ENCODE measurements at regions not wholly inside any gene's neighbourhood (a gene's known extent, or its start where the extent isn't known, plus 50 kb on each side); places are given as distances from the start of the nearest gene placed in this dataset.

DNA sequence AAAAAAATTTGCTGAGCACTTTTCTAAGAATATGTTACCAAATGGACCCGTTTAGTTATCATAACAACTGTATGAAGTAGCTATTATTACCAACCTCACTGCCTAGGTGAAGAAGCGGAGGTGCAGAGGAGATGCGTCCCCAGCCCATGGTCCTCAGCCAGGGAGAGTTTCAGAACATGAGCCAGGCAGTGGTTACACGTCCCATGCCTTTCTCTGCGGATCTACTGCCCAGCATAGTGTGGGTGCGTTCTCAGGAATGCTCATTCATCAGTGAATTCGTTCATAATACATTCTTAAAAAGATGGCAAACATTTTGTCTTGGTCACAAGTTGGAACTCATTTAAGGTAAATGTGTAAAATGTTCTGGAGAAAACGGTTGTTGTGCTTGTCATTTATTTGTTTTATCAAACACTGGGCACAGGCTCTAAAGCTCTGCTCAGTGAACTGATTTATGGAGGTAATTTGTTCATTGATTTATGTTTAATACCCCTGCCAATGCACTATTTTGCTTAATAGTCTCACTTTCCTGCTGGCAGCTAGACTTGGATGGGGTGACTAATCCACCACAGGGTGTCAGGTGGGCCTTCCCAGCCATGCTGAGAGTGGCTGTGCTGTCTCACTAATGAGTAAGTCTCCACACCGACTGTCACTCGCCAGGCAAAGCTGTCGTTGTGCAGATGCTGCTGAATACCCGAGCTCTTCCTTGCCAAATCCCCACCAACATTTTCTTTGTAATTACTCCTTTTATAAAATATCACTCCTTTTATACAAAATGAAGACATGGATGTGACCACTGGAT lies 248.8 kb downstream of the TENT4A start:
- Histone ChIP-seq H3K79me1 (ENCODE audit: low read length) (no peaks in the 10 kb centered on the region), H3K27ac (ENCODE audit: low read depth, low read length) (no peak overlapping the region), H3K23ac (ENCODE audit: low read length) (no peak overlapping the region), H2BK5ac (ENCODE audit: low read length) (no peak overlapping the region), H3K4me3 (ENCODE audit: low read length) (no peak overlapping the region), H3K4me1 (ENCODE audit: control insufficient read depth, low read depth, low read length) (no peaks in the 10 kb centered on the region), H3K27me3 (ENCODE audit: insufficient read depth, low read length, poor library complexity) (no peaks in the 10 kb centered on the region), H2BK120ac (ENCODE audit: low read depth, low read length) (no peak overlapping the region), H2BK15ac (replicated peaks; ENCODE audit: low read depth) (no peak overlapping the region), H3K79me2 (ENCODE audit: control insufficient read depth, insufficient read depth, low read length) (no peaks in the 10 kb centered on the region), H2AK5ac (ENCODE audit: low read length) (no peak overlapping the region), H3K18ac (ENCODE audit: low read length) (no peak overlapping the region), H3K56ac (ENCODE audit: low read length) (no peak overlapping the region), H3K4me2 (ENCODE audit: low read length) (no peak overlapping the region), H4K5ac (ENCODE audit: low read length) (no peak overlapping the region), H3K4ac (ENCODE audit: low read depth, low read length) (no peak overlapping the region), H3K36me3 (ENCODE audit: control insufficient read depth, insufficient read depth, low read length) (no peaks in the 10 kb centered on the region), H3K9ac (ENCODE audit: low read length) (no peak overlapping the region), H4K8ac (ENCODE audit: low read depth, low read length) (no peak overlapping the region)
- peak; percentile 26 for DNase-seq
- no CpG with 5 or more reads among the region's 12 CpGs for WGBS (ENCODE audit: extremely low coverage, insufficient coverage, low lambda C conversion rate)

DNA sequence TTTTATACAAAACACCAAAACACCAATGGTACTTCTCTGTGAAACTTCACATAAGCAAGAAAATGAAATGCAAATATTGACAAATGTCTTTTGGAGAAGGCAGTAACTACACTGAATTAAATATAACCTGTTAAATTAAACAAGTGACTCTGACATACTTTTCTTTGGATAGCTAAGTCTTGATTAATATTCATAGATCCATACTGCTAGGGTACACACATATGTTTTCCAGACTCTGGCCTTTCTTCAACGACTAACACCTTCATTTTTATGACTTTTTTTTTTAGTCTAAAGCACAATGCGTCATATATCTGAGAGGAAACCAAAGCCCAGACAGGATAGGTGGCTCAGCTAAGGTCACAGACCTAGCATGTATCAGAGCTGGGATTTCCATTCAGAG lies 263.7 kb downstream of the TENT4A start:
- no CpG with 5 or more reads among the region's 2 CpGs for WGBS (ENCODE audit: extremely low coverage, insufficient coverage, low lambda C conversion rate)
- no peak overlapping the region for H3K27ac ChIP-seq (ENCODE audit: low read depth, low read length)
- no peak overlapping the region for H2BK5ac ChIP-seq (ENCODE audit: low read length)
- H3K4ac ChIP-seq (ENCODE audit: low read depth, low read length): no peak overlapping the region
- DNase-seq: no peak
- no peak overlapping the region for H3K18ac ChIP-seq (ENCODE audit: low read length)
- H3K23ac ChIP-seq (ENCODE audit: low read length): no peak overlapping the region
- H3K4me2 ChIP-seq (ENCODE audit: low read length): no peak overlapping the region
- H3K36me3 ChIP-seq (ENCODE audit: control insufficient read depth, insufficient read depth, low read length): no peaks in the 10 kb centered on the region
- H3K27me3 ChIP-seq (ENCODE audit: insufficient read depth, low read length, poor library complexity): no peaks in the 10 kb centered on the region
- H4K5ac ChIP-seq (ENCODE audit: low read length): no peak overlapping the region
- H2AK5ac ChIP-seq (ENCODE audit: low read length): no peak overlapping the region
- peaks cover 4% of the 10 kb centered on the region for H3K4me1 ChIP-seq (ENCODE audit: control insufficient read depth, low read depth, low read length)
- H2BK120ac ChIP-seq (ENCODE audit: low read depth, low read length): no peak overlapping the region
- H2BK15ac ChIP-seq (replicated peaks; ENCODE audit: low read depth): no peak overlapping the region
- no peak overlapping the region for H3K4me3 ChIP-seq (ENCODE audit: low read length)
- H3K79me2 ChIP-seq (ENCODE audit: control insufficient read depth, insufficient read depth, low read length): no peaks in the 10 kb centered on the region
- no peak overlapping the region for H3K56ac ChIP-seq (ENCODE audit: low read length)
- no peak overlapping the region for H3K9ac ChIP-seq (ENCODE audit: low read length)
- H3K79me1 ChIP-seq (ENCODE audit: low read length): no peaks in the 10 kb centered on the region
- no peak overlapping the region for H4K8ac ChIP-seq (ENCODE audit: low read depth, low read length)

DNA sequence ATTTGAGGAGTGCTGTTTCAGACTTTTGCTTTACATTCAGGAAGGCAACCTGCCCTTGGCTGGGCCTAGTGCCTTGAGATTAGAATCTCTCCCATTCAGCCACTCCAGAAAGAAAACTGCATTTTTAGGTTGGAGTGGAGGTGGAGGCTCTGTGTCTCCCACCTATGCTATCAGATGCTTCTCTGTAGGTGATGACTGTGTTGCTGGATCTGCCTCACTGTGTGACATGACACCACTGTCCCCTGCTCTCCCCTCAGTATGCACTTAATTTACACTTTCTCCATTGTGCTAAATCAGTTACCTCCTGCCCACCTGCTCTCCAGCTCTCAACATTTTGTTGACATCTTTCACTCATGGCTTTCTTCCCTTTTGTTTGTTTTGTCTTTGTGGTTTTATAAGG lies 265.8 kb downstream of the TENT4A start:
- Histone ChIP-seq H3K9ac (ENCODE audit: low read length) (no peak overlapping the region), H2BK120ac (ENCODE audit: low read depth, low read length) (no peak overlapping the region), H3K4me2 (ENCODE audit: low read length) (no peak overlapping the region), H3K79me1 (ENCODE audit: low read length) (no peaks in the 10 kb centered on the region), H3K27ac (ENCODE audit: low read depth, low read length) (no peak overlapping the region), H2BK15ac (replicated peaks; ENCODE audit: low read depth) (no peak overlapping the region), H4K5ac (ENCODE audit: low read length) (no peak overlapping the region), H3K4ac (ENCODE audit: low read depth, low read length) (no peak overlapping the region), H3K23ac (ENCODE audit: low read length) (no peak overlapping the region), H3K56ac (ENCODE audit: low read length) (no peak overlapping the region), H4K8ac (ENCODE audit: low read depth, low read length) (no peak overlapping the region), H2AK5ac (ENCODE audit: low read length) (no peak overlapping the region), H3K27me3 (ENCODE audit: insufficient read depth, low read length, poor library complexity) (no peaks in the 10 kb centered on the region), H3K4me1 (ENCODE audit: control insufficient read depth, low read depth, low read length) (peaks cover 4% of the 10 kb centered on the region), H3K18ac (ENCODE audit: low read length) (no peak overlapping the region), H3K36me3 (ENCODE audit: control insufficient read depth, insufficient read depth, low read length) (no peaks in the 10 kb centered on the region), H3K79me2 (ENCODE audit: control insufficient read depth, insufficient read depth, low read length) (no peaks in the 10 kb centered on the region), H3K4me3 (ENCODE audit: low read length) (no peak overlapping the region), H2BK5ac (ENCODE audit: low read length) (no peak overlapping the region)
- DNase-seq: peak; percentile 81

DNA sequence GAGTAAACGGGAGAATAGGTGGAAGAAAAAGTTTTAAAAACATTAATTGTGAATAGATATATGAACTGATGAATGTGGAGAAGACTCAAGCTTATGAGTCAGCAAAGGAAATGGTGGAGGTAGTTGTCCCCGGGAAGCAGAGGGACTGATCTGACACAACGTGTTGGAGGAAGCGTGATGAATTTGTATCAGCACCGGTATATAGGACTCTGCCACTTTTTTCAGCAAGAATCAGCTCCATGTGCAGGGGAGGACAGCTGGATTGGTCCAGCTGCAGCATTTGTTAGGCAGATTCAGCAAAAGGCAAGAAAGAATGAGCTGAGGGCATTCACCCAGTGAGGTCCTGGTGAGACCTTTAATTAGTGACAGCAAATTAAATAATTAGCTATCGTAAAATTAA lies 276.0 kb downstream of the TENT4A start:
- Histone ChIP-seq H2BK120ac (ENCODE audit: low read depth, low read length) (no peak overlapping the region), H3K27me3 (ENCODE audit: insufficient read depth, low read length, poor library complexity) (no peaks in the 10 kb centered on the region), H3K4me3 (ENCODE audit: low read length) (no peak overlapping the region), H3K27ac (ENCODE audit: low read depth, low read length) (no peak overlapping the region), H3K79me2 (ENCODE audit: control insufficient read depth, insufficient read depth, low read length) (no peaks in the 10 kb centered on the region), H3K79me1 (ENCODE audit: low read length) (no peaks in the 10 kb centered on the region), H3K4ac (ENCODE audit: low read depth, low read length) (no peak overlapping the region), H3K23ac (ENCODE audit: low read length) (no peak overlapping the region), H2BK5ac (ENCODE audit: low read length) (no peak overlapping the region), H3K18ac (ENCODE audit: low read length) (no peak overlapping the region), H4K8ac (ENCODE audit: low read depth, low read length) (no peak overlapping the region), H3K4me1 (ENCODE audit: control insufficient read depth, low read depth, low read length) (no peaks in the 10 kb centered on the region), H3K36me3 (ENCODE audit: control insufficient read depth, insufficient read depth, low read length) (no peaks in the 10 kb centered on the region), H3K4me2 (ENCODE audit: low read length) (no peak overlapping the region), H4K5ac (ENCODE audit: low read length) (no peak overlapping the region), H3K9ac (ENCODE audit: low read length) (no peak overlapping the region), H3K56ac (ENCODE audit: low read length) (no peak overlapping the region), H2BK15ac (replicated peaks; ENCODE audit: low read depth) (no peak overlapping the region), H2AK5ac (ENCODE audit: low read length) (no peak overlapping the region)
- 100% methylated on average over 1 of the region's 6 CpGs for WGBS (ENCODE audit: extremely low coverage, insufficient coverage, low lambda C conversion rate)
- DNase-seq: no peak

DNA sequence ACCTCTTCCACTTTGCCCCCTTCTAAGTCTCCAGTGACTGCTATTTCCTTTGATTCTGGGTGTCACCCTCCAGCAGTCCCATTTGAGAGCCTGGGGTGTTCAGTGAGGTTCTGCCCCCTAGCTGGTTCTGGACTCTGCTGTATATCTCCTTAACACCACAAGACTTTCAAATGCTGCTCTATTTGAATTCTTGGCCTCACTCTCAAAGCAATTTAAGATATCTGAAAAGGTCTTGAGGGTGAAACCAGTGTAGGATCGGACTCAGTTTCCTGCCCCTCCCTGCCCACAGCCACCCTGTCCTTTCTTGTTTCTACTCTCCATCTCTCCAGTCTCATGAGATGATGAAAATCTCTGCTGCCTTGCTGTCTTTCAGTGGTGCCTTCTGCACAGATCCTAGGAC lies 280.9 kb downstream of the TENT4A start:
- Histone ChIP-seq H3K36me3 (ENCODE audit: control insufficient read depth, insufficient read depth, low read length) (no peaks in the 10 kb centered on the region), H3K4me3 (ENCODE audit: low read length) (no peak overlapping the region), H3K79me1 (ENCODE audit: low read length) (no peaks in the 10 kb centered on the region), H3K18ac (ENCODE audit: low read length) (no peak overlapping the region), H2BK120ac (ENCODE audit: low read depth, low read length) (no peak overlapping the region), H3K79me2 (ENCODE audit: control insufficient read depth, insufficient read depth, low read length) (no peaks in the 10 kb centered on the region), H3K56ac (ENCODE audit: low read length) (no peak overlapping the region), H3K9ac (ENCODE audit: low read length) (no peak overlapping the region), H3K4me1 (ENCODE audit: control insufficient read depth, low read depth, low read length) (no peaks in the 10 kb centered on the region), H4K8ac (ENCODE audit: low read depth, low read length) (no peak overlapping the region), H2BK15ac (replicated peaks; ENCODE audit: low read depth) (no peak overlapping the region), H3K27ac (ENCODE audit: low read depth, low read length) (no peak overlapping the region), H3K4ac (ENCODE audit: low read depth, low read length) (no peak overlapping the region), H3K4me2 (ENCODE audit: low read length) (no peak overlapping the region), H3K27me3 (ENCODE audit: insufficient read depth, low read length, poor library complexity) (no peaks in the 10 kb centered on the region), H4K5ac (ENCODE audit: low read length) (no peak overlapping the region), H2BK5ac (ENCODE audit: low read length) (no peak overlapping the region), H3K23ac (ENCODE audit: low read length) (no peak overlapping the region), H2AK5ac (ENCODE audit: low read length) (no peak overlapping the region)
- no peak for DNase-seq
- WGBS (ENCODE audit: extremely low coverage, insufficient coverage, low lambda C conversion rate): no CpG with 5 or more reads among the region's 1 CpG

DNA sequence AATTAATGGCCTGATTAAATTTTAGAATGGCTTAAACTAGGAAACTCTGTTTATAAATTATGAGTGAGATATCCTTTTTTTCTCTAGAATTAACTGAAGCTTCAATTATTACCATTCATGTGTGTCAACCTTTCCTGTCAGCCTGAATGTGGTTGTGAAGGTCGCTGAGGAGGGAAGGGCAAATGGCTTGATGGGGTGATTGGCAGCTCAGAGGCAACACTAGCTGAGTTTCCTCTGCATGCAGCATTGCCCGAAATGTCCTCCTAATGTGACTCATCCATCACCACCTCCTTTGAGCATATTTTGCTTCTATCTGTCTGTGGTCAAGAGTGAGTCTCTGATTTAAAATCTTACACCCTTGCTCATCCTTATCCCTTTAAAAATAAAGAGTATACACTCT lies 281.9 kb downstream of the TENT4A start:
- H2BK5ac ChIP-seq (ENCODE audit: low read length): no peak overlapping the region
- H3K27me3 ChIP-seq (ENCODE audit: insufficient read depth, low read length, poor library complexity): no peaks in the 10 kb centered on the region
- peak; percentile 4 for DNase-seq
- H3K23ac ChIP-seq (ENCODE audit: low read length): no peak overlapping the region
- no peaks in the 10 kb centered on the region for H3K79me2 ChIP-seq (ENCODE audit: control insufficient read depth, insufficient read depth, low read length)
- no CpG with 5 or more reads among the region's 2 CpGs for WGBS (ENCODE audit: extremely low coverage, insufficient coverage, low lambda C conversion rate)
- H3K4me3 ChIP-seq (ENCODE audit: low read length): no peak overlapping the region
- no peak overlapping the region for H3K27ac ChIP-seq (ENCODE audit: low read depth, low read length)
- no peak overlapping the region for H3K4me2 ChIP-seq (ENCODE audit: low read length)
- H4K8ac ChIP-seq (ENCODE audit: low read depth, low read length): no peak overlapping the region
- H2BK15ac ChIP-seq (replicated peaks; ENCODE audit: low read depth): no peak overlapping the region
- no peaks in the 10 kb centered on the region for H3K36me3 ChIP-seq (ENCODE audit: control insufficient read depth, insufficient read depth, low read length)
- H3K18ac ChIP-seq (ENCODE audit: low read length): no peak overlapping the region
- H2AK5ac ChIP-seq (ENCODE audit: low read length): no peak overlapping the region
- no peak overlapping the region for H4K5ac ChIP-seq (ENCODE audit: low read length)
- H3K56ac ChIP-seq (ENCODE audit: low read length): no peak overlapping the region
- H3K9ac ChIP-seq (ENCODE audit: low read length): no peak overlapping the region
- no peak overlapping the region for H2BK120ac ChIP-seq (ENCODE audit: low read depth, low read length)
- no peaks in the 10 kb centered on the region for H3K79me1 ChIP-seq (ENCODE audit: low read length)
- no peak overlapping the region for H3K4ac ChIP-seq (ENCODE audit: low read depth, low read length)
- H3K4me1 ChIP-seq (ENCODE audit: control insufficient read depth, low read depth, low read length): no peaks in the 10 kb centered on the region

All from mesendoderm (in vitro differentiated cells).